ENCODE measurements at regions not wholly inside any gene's neighbourhood (a gene's known extent, or its start where the extent isn't known, plus 50 kb on each side); places are given as distances from the start of the nearest gene placed in this dataset.

- ATAC-seq (no peak), DNase-seq (no peak)
- Histone ChIP-seq H3K4me1 (no peaks in the 10 kb centered on the region), H3K36me3 (no peaks in the 10 kb centered on the region), H3K27ac (no peak overlapping the region), H3K4me3 (no peak overlapping the region), H3K27me3 (ENCODE audit: low read depth) (no peaks in the 10 kb centered on the region), H3K9me3 (no peaks in the 10 kb centered on the region)
- intact Hi-C loops (cut with DNase I) = no loop called here
- TF ChIP-seq CTCF (IDR thresholded peaks at IDR 0.05) = no peak
Observed at GRCh38 chrX:1720836-1721235, 106.0 kb downstream of the ASMT start.

- Histone ChIP-seq H3K9me3 (no peaks in the 10 kb centered on the region), H3K4me1 (no peaks in the 10 kb centered on the region), H3K36me3 (no peaks in the 10 kb centered on the region), H3K27ac (no peak overlapping the region), H3K4me3 (no peak overlapping the region), H3K27me3 (ENCODE audit: low read depth) (no peaks in the 10 kb centered on the region)
- DNase-seq = no peak
- TF ChIP-seq CTCF (IDR thresholded peaks at IDR 0.05) = no peak
- intact Hi-C loops (cut with DNase I) = no loop called here
- ATAC-seq = no peak
Observed at GRCh38 chrX:1725472-1725871, 110.6 kb downstream of the ASMT start.

- no peak for DNase-seq
- Histone ChIP-seq H3K4me3 (no peak overlapping the region), H3K4me1 (no peaks in the 10 kb centered on the region), H3K9me3 (no peaks in the 10 kb centered on the region), H3K27ac (no peak overlapping the region), H3K27me3 (ENCODE audit: low read depth) (no peaks in the 10 kb centered on the region), H3K36me3 (no peaks in the 10 kb centered on the region)
- intact Hi-C loops (cut with DNase I) = no loop called here
- no peak for TF ChIP-seq CTCF (IDR thresholded peaks at IDR 0.05)
- ATAC-seq = no peak
Observed at GRCh38 chrX:1727531-1728027, 112.7 kb downstream of the ASMT start.

GRCh38 chrX:1734806-1735205 is 119.9 kb downstream of the ASMT start:
- no peak for TF ChIP-seq CTCF (IDR thresholded peaks at IDR 0.05)
- Histone ChIP-seq H3K9me3 (no peaks in the 10 kb centered on the region), H3K27me3 (ENCODE audit: low read depth) (no peaks in the 10 kb centered on the region), H3K4me1 (no peaks in the 10 kb centered on the region), H3K36me3 (no peaks in the 10 kb centered on the region), H3K27ac (no peak overlapping the region), H3K4me3 (no peak overlapping the region)
- intact Hi-C loops (cut with DNase I) = no loop called here
- no peak for ATAC-seq
- no peak for DNase-seq

GRCh38 chrX:1741816-1742394 is 127.0 kb downstream of the ASMT start:
- intact Hi-C loops (cut with DNase I) = no loop called here
- TF ChIP-seq CTCF (IDR thresholded peaks at IDR 0.05) = no peak
- Histone ChIP-seq H3K36me3 (no peaks in the 10 kb centered on the region), H3K4me1 (no peaks in the 10 kb centered on the region), H3K4me3 (no peak overlapping the region), H3K9me3 (no peaks in the 10 kb centered on the region), H3K27me3 (ENCODE audit: low read depth) (no peaks in the 10 kb centered on the region), H3K27ac (no peak overlapping the region)
- ATAC-seq = no peak
- DNase-seq = no peak

Measured in lower lobe of right lung (tissue), 2 donors.